GM12873 (cell line): ENCODE measurements at regions not wholly inside any gene's neighbourhood (a gene's known extent, or its start where the extent isn't known, plus 50 kb on each side); places are given as distances from the start of the nearest gene placed in this dataset.

Experiments used
- CTCF ChIP-seq: IDR thresholded peaks from 2 replicates; pipeline ENCODE4 v1.5.1; 2012; ENCODE audit warnings: low read depth, mild to moderate bottlenecking, moderate library complexity, low read length, control low read depth; ENCODE audit not compliant: insufficient read depth; ENCODE audit errors: missing control alignments

GRCh38 chr6:11335826-11336225 lies 103.4 kb upstream of the NEDD9 start:
- TF ChIP-seq CTCF, result no peak

GRCh38 chr6:11333132-11333849 lies 100.8 kb upstream of the NEDD9 start:
- TF ChIP-seq CTCF, result no peak

- no peak for TF ChIP-seq CTCF
Observed at GRCh38 chr6:11332463-11332862, 100.0 kb upstream of the NEDD9 start.

- TF ChIP-seq CTCF, result no peak
Observed at GRCh38 chr6:11331111-11331510, 98.6 kb upstream of the NEDD9 start.

GRCh38 chr6:11330413-11330760 lies 97.9 kb upstream of the NEDD9 start:
- TF ChIP-seq CTCF, result no peak

GRCh38 chr6:11329726-11330412 lies 97.4 kb upstream of the NEDD9 start:
- TF ChIP-seq CTCF, result no peak

- TF ChIP-seq CTCF, result no peak
Observed at GRCh38 chr6:11328613-11329247, 96.3 kb upstream of the NEDD9 start.
